Parathyroid adenoma (tissue), 2 donors: ENCODE measurements at regions not wholly inside any gene's neighbourhood (a gene's known extent, or its start where the extent isn't known, plus 50 kb on each side); places are given as distances from the start of the nearest gene placed in this dataset.

ENCODE experiments used
- H2AFZ ChIP-seq: fragments of 300-600 bp; sonication (generic); one replicate; pipeline ENCODE4 v1.7.0; 2017; ENCODE audit warnings: antibody characterized with exemption, mild to moderate bottlenecking
- H3K27ac ChIP-seq: fragments of 300-600 bp; sonication (generic); one replicate; pipeline ENCODE4 v1.7.0; 2017
- H3K27me3 ChIP-seq: fragments of 300-600 bp; sonication (generic); one replicate; pipeline ENCODE4 v1.7.0; 2017; ENCODE audit warnings: low read length; ENCODE audit not compliant: control insufficient read depth, insufficient read depth
- H3K36me3 ChIP-seq: fragments of 300-600 bp; sonication (generic); one replicate; pipeline ENCODE4 v1.7.0; 2017; ENCODE audit warnings: low read length; ENCODE audit not compliant: control insufficient read depth, insufficient read depth
- H3K4me1 ChIP-seq: fragments of 300-600 bp; sonication (generic); one replicate; pipeline ENCODE4 v1.7.0; 2017; ENCODE audit warnings: control low read depth
- H3K4me2 ChIP-seq: fragments of 300-600 bp; sonication (generic); one replicate; pipeline ENCODE4 v1.7.0; 2017; ENCODE audit warnings: low read length
- H3K4me3 ChIP-seq: fragments of 300-600 bp; sonication (generic); one replicate; pipeline ENCODE4 v1.7.0; 2017; ENCODE audit warnings: low read depth, low read length
- H3K79me2 ChIP-seq: fragments of 300-600 bp; sonication (generic); one replicate; pipeline ENCODE4 v1.7.0; 2017; ENCODE audit warnings: control low read depth
- H3K9ac ChIP-seq: fragments of 300-600 bp; sonication (generic); one replicate; pipeline ENCODE4 v1.7.0; 2017; ENCODE audit warnings: mild to moderate bottlenecking
- H3K9me3 ChIP-seq: fragments of 300-600 bp; sonication (generic); one replicate; pipeline ENCODE4 v1.7.0; 2017; ENCODE audit warnings: low read length; ENCODE audit not compliant: control insufficient read depth
- CTCF ChIP-seq: fragments of 300-600 bp; sonication (generic); IDR thresholded peaks from one replicate; pipeline ENCODE4 v1.7.0; 2017; ENCODE audit warnings: antibody characterized with exemption, mild to moderate bottlenecking
- donor health status: primary hyperparathyroidism.

GRCh38 chr4:56272927-56273326 lies 114.4 kb downstream of the AASDH start:
- Histone ChIP-seq H3K27ac (peak overlapping the region; percentile 94), H3K9ac (no peak overlapping the region), H3K4me1 (peaks cover 6% of the 10 kb centered on the region), H3K27me3 (no peaks in the 10 kb centered on the region), H3K4me3 (no peak overlapping the region), H2AFZ (peak overlapping the region; percentile 64), H3K79me2 (no peaks in the 10 kb centered on the region), H3K36me3 (no peaks in the 10 kb centered on the region), H3K4me2 (no peak overlapping the region), H3K9me3 (no peaks in the 10 kb centered on the region)
- TF ChIP-seq CTCF = no peak

DNA sequence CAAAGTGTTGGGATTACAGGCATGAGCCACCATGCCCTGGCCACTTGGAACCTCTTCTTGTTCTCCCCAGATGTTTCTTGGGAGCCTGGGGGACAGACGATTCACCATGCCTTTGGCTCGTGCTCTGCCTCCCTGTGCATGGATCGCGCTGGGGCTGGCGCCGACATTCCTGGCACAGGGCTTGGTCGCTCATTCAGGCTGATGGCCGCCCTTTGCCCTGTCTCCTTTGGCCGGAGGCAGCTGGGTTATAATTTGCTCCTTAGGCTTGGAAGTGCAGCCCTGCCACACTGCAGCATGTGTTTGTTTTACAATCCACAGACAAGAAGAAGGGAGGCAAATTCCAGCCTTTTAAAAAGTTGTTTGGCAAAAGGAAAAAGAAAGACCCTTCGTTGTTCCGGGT lies 115.3 kb downstream of the AASDH start:
- Histone ChIP-seq H2AFZ (no peak overlapping the region), H3K9ac (no peak overlapping the region)
- TF ChIP-seq CTCF = no peak

GRCh38 chr4:56271131-56271530 lies 116.2 kb downstream of the AASDH start:
- H3K79me2 ChIP-seq = no peaks in the 10 kb centered on the region
- no peaks in the 10 kb centered on the region for H3K9me3 ChIP-seq
- H3K4me3 ChIP-seq = no peak overlapping the region
- H2AFZ ChIP-seq = no peak overlapping the region
- peaks cover 6% of the 10 kb centered on the region for H3K4me1 ChIP-seq
- H3K27me3 ChIP-seq = no peaks in the 10 kb centered on the region
- no peak overlapping the region for H3K4me2 ChIP-seq
- H3K27ac ChIP-seq = no peak overlapping the region
- H3K36me3 ChIP-seq = no peaks in the 10 kb centered on the region
- TF ChIP-seq CTCF = no peak
- no peak overlapping the region for H3K9ac ChIP-seq

More for the DNA sequence above, 115.3 kb downstream of the AASDH start:
- Histone ChIP-seq H3K79me2 (no peaks in the 10 kb centered on the region), H3K9me3 (no peaks in the 10 kb centered on the region), H3K27me3 (no peaks in the 10 kb centered on the region), H3K4me3 (no peak overlapping the region), H3K4me2 (no peak overlapping the region), H3K27ac (no peak overlapping the region), H3K36me3 (no peaks in the 10 kb centered on the region), H3K4me1 (peaks cover 6% of the 10 kb centered on the region)

DNA sequence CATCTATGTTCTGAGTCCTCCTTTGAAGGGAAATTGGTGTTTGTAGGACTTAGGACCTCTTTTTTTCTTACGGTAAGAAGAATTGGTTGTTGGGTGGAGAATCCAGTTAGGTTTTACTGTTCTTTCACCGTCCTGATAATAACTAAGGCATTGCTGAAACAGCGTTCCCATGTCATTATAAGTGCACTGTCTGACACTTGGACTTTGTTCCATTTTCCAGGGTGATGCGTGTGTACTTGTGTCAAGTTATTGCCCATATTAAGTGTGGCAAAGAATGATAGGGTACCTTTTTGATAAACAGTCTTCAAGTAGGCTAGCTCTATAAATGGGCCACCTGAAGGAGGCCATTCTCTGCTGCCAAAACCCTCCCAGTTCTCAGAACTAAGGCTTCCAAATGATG lies 119.7 kb downstream of the AASDH start:
- no peaks in the 10 kb centered on the region for H3K36me3 ChIP-seq
- no peak overlapping the region for H2AFZ ChIP-seq
- H3K9ac ChIP-seq = no peak overlapping the region
- no peaks in the 10 kb centered on the region for H3K27me3 ChIP-seq
- no peaks in the 10 kb centered on the region for H3K9me3 ChIP-seq
- H3K4me1 ChIP-seq = no peaks in the 10 kb centered on the region
- no peak overlapping the region for H3K4me3 ChIP-seq
- H3K4me2 ChIP-seq = no peak overlapping the region
- no peak overlapping the region for H3K27ac ChIP-seq
- no peak for TF ChIP-seq CTCF
- no peaks in the 10 kb centered on the region for H3K79me2 ChIP-seq

GRCh38 chr4:56264873-56265272 lies 122.4 kb downstream of the AASDH start:
- Histone ChIP-seq H3K36me3 (no peaks in the 10 kb centered on the region), H3K27ac (no peak overlapping the region), H3K27me3 (no peaks in the 10 kb centered on the region), H3K4me1 (no peaks in the 10 kb centered on the region), H2AFZ (no peak overlapping the region), H3K79me2 (no peaks in the 10 kb centered on the region), H3K9me3 (no peaks in the 10 kb centered on the region), H3K9ac (no peak overlapping the region), H3K4me2 (no peak overlapping the region), H3K4me3 (no peak overlapping the region)
- no peak for TF ChIP-seq CTCF
